Erythroblast (primary cell): ENCODE measurements at regions not wholly inside any gene's neighbourhood (a gene's known extent, or its start where the extent isn't known, plus 50 kb on each side); places are given as distances from the start of the nearest gene placed in this dataset.

Experiments used
- GATA1 ChIP-seq: IDR thresholded peaks from 2 replicates; pipeline ENCODE4 v1.6.1; 2011; ENCODE audit warnings: low read depth, mild to moderate bottlenecking, control low read depth, low read length, moderate library complexity
- POLR2A ChIP-seq: IDR thresholded peaks from 2 replicates; pipeline ENCODE4 v1.6.1; 2011; ENCODE audit warnings: mild to moderate bottlenecking, low read length

- no peak for TF ChIP-seq POLR2A
- no peak for TF ChIP-seq GATA1
Observed at GRCh38 chr3:164927728-164928127, 150.6 kb downstream of the SI start.
